Keratinocyte (primary cell): ENCODE measurements at regions not wholly inside any gene's neighbourhood (a gene's known extent, or its start where the extent isn't known, plus 50 kb on each side); places are given as distances from the start of the nearest gene placed in this dataset.

ENCODE experiments used
- EZH2 ChIP-seq: IDR thresholded peaks from one replicate; pipeline ENCODE4 v1.6.1; 2012; ENCODE audit warnings: inconsistent platforms, mild to moderate bottlenecking, low read length, moderate library complexity
- TF ChIP-seq, protein P1 (sequence below), 3 experiments: IDR thresholded peaks in 1 of 3; conservative IDR thresholded peaks in 1 of 3; optimal IDR thresholded peaks in 1 of 3; 2 replicates in 2 of 3; 3 replicates in 1 of 3; pipeline versions ENCODE3 to v1.5.1; 2011; ENCODE audit warnings: low read length in 3 of 3, mild to moderate bottlenecking in 3 of 3, moderate library complexity in 2 of 3, control low read depth in 1 of 3, inconsistent platforms in 1 of 3; ENCODE audit not compliant: insufficient read depth in 2 of 3; ENCODE audit errors: extremely low read depth in 1 of 3

DNA sequence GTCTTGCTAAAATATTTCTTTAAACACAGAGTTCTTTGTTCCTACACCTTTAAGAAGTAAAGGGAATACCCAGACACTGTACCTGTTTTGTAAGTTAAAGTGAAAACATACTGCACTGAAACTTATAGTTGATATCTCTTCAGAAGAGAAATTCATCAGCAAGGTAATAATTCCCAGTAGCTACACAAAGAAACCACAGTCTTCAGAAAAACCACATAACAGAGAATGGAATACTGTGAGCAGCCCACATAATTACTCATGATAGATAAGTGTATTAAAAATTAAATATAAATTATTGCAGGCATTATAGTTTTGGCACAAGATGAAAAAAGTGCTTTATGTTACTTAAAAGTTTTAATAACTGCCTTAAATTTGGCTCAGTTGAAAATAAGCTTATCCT is 276.6 kb downstream of the SETD4 start:
- TF ChIP-seq, protein P1, sequence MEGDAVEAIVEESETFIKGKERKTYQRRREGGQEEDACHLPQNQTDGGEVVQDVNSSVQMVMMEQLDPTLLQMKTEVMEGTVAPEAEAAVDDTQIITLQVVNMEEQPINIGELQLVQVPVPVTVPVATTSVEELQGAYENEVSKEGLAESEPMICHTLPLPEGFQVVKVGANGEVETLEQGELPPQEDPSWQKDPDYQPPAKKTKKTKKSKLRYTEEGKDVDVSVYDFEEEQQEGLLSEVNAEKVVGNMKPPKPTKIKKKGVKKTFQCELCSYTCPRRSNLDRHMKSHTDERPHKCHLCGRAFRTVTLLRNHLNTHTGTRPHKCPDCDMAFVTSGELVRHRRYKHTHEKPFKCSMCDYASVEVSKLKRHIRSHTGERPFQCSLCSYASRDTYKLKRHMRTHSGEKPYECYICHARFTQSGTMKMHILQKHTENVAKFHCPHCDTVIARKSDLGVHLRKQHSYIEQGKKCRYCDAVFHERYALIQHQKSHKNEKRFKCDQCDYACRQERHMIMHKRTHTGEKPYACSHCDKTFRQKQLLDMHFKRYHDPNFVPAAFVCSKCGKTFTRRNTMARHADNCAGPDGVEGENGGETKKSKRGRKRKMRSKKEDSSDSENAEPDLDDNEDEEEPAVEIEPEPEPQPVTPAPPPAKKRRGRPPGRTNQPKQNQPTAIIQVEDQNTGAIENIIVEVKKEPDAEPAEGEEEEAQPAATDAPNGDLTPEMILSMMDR (optimal IDR thresholded peaks at IDR 0.05 in 1 of 3, IDR thresholded peaks at IDR 0.05 in 1 of 3, conservative IDR thresholded peaks at IDR 0.05 in 1 of 3; ENCODE audit: extremely low read depth in 1 of 3, insufficient read depth in 2 of 3, low read length in 3 of 3): no peak
- TF ChIP-seq EZH2: no peak
